Activated CD4-positive, alpha-beta T cell treated with anti-CD3 and anti-CD28 coated beads for 24 hours (primary cell): ENCODE measurements at regions not wholly inside any gene's neighbourhood (a gene's known extent, or its start where the extent isn't known, plus 50 kb on each side); places are given as distances from the start of the nearest gene placed in this dataset.
"Not testable (repeated sequence)": the region's sequence is repeated elsewhere in the genome, so short reads cannot be mapped to it uniquely, and the experiment has no call there.

Experiments used
- DNase-seq, 2 donors: peaks; one replicate each; pipeline ENCODE4 v3.0.0-alpha.2; 2020; ENCODE audit warnings: low read depth in 2 of 2

DNA sequence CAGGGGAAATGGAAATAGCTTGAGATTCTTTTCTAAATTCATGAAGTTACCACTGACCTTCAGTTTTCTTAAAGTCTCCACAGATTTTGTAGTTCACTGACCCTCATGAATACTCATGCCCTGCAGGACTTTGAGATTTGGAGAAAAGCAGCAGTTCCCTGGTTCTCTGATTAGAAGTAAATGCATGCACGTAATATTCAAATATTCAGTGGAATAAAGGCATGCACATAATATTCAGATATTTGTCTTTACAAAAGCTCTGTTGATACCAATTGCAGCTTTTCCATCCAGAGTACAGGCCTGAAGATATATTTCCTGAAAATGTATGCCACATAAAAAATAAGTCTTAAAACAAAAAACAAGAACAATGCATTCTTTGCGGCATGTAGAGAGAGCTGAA, 219.8 kb downstream of the ADCYAP1 start:
- DNase-seq, result no peak

- no peak for DNase-seq
Observed at GRCh38 chr18:1133541-1133940, 228.9 kb downstream of the ADCYAP1 start.

- DNase-seq, result no peak
Observed at GRCh38 chr18:1147730-1148129, 243.1 kb downstream of the ADCYAP1 start.

- no peak for DNase-seq
Observed at GRCh38 chr18:1149709-1150108, 245.0 kb downstream of the ADCYAP1 start.

DNA sequence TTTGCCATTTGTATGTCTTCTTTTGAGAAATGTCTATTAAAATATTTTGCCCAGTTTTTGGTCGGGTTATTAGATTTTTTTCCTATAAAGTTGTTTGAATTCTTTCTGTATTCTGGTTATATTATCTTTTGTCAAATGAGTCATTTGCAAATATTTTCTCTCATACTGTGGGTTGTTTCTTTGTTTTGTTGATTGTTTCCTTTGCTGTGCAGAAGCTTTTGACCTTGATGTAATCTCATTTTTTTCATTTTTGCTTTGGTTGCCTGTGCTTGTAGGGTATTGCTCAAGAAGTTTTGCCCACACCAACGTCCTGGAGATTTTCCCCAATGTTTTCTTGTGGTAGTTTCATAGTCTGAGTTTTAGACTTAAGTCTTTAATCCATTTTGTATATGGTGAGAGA, 245.7 kb downstream of the ADCYAP1 start:
- DNase-seq, result no peak

GRCh38 chr18:1152958-1153357, 248.3 kb downstream of the ADCYAP1 start:
- not testable (repeated sequence) for DNase-seq

GRCh38 chr18:1173593-1173992, 268.9 kb downstream of the ADCYAP1 start:
- DNase-seq, result no peak

- DNase-seq, result no peak
Observed at GRCh38 chr18:1177232-1177631, 272.6 kb downstream of the ADCYAP1 start.

DNA sequence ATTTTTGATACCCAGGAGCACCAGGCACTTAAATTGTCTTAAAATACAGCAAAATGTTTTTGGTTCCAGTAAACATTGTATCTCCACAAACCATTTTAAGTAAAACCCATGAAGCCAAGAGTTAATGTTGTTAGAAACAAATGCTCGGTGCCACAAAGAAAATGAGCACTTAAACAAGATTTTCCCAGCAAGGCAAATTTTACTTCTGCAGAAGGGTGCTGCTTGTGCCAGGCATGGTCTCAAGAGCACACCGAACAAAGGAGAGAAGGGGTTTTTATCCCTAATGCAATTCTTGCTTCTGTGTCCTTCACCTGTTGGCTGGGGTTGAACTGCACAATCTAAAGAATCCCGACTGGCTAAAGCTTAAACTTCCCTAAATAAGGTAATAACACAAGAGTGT, 286.7 kb downstream of the ADCYAP1 start:
- DNase-seq, result no peak

DNA sequence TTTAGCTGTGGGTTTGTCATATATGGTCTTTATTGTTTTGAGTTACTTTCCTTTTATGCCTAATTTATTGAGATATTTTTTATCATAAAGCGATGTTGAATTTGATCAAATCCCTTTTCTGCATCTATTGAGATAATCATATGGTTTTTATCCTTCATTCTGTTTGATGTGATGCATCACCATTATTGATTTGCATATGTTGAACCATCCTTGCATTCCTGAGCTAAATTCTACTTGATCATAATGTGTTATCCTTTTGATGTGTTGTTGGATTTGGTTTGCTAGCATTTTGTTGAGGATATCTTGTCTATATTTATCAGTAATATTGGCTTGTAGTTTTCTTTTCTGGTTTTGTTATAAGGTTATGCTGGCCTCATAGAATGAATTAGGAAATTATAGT, 308.5 kb downstream of the ADCYAP1 start:
- no peak for DNase-seq

- DNase-seq, result no peak
Observed at GRCh38 chr18:1222880-1223279, 318.2 kb downstream of the ADCYAP1 start.

DNA sequence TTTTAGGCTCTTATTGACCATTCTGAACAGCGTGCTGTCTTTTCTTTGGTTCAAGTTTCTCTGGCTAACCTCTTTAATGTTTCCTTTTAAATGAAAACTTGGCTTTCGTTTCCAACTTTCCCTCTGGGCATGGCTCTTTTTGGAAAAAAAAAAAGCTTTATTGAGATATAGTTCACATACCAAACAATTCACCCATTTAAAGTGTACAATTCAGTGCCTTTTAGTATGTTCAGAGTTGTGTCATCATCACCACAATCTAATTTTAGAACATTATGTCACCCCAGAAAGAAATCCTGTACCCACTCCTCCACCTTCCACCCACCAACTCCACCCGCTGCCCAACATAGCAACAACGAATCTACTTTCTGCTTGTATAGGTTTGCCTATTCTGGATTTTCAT, 322.4 kb downstream of the ADCYAP1 start:
- no peak for DNase-seq

- DNase-seq, result no peak
Observed at GRCh38 chr18:1229634-1230033, 325.0 kb downstream of the ADCYAP1 start.

DNA sequence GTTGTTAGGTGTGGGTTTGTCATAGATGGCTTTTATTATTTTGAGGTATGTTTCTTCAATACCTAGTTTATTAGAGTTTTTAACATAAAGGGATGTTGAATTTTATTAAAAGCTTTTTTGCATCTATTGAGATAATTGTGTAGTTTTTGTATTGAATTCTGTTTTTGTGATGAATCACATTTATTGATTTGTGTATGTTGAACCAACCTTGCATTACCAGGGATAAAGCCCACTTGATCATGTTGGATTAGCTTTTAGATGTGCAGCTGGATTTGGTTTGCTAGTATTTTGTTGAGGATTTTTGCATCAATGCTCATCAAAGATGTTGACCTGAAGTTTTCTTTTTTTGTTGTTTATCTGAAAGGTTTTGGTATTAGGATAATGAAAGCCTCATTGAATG, 328.2 kb downstream of the ADCYAP1 start:
- DNase-seq, result no peak

GRCh38 chr18:1240701-1241100, 336.0 kb downstream of the ADCYAP1 start:
- no peak for DNase-seq

GRCh38 chr18:1244397-1245122, 339.9 kb downstream of the ADCYAP1 start:
- DNase-seq, result no peak

DNA sequence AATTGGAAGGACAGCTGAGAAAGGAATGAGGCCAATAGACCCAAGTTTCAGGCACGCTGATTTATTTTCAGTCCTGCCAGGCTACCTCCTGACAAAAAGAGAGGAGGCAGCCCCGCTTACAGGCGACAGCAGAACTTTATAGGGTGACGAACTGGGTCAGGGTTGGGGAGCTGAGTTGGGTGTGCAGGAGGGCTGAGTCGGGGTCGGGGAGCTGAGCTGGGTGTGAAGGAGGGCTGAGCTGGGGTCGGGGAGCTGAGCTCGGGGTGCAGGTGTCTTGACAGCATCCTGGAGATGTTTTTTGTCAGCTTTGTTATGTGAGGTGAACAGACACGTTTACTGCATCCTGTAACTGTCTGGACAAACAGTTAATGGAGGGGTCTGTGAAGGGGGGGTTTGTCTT, 342.2 kb downstream of the ADCYAP1 start:
- DNase-seq, result no peak

DNA sequence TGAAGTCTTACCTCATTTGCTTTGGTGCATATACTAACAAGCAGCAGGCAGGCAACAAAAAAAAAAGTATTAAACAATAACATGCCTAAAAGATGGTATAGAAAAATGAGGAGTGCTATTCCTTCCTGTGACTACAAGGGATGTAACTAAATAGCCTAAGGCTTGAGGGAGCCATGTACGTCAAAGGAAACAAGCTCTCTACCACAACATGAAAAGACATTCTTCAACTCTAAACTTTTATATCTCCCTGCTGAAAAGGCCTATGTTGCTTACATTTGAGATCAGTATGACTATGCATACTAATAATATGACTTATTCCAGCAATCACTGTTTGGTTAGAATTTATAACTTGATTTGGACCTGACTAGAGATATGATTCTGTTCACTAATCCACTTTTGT, 347.9 kb downstream of the ADCYAP1 start:
- no peak for DNase-seq

DNA sequence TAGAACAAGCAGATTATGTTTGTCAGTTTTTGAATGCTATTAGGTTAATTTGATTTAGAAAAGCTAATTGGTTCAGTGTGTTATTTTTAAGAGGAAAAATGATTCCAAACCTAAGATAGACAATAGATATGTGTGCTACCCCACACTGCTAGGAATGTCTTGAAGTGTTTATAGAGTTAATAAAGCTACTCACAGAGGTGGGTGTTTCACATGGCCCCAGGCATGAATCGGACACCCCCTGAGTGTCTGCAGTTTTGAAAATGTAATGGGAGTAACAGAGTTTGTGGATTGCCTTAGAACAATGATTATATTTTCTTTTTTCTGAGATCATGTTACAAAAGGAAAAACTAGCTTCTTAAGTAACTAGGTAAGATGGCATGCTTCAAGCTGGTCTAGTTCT, 348.3 kb downstream of the ADCYAP1 start:
- no peak for DNase-seq

GRCh38 chr18:1253827-1254226, 349.2 kb downstream of the ADCYAP1 start:
- DNase-seq, result no peak

DNA sequence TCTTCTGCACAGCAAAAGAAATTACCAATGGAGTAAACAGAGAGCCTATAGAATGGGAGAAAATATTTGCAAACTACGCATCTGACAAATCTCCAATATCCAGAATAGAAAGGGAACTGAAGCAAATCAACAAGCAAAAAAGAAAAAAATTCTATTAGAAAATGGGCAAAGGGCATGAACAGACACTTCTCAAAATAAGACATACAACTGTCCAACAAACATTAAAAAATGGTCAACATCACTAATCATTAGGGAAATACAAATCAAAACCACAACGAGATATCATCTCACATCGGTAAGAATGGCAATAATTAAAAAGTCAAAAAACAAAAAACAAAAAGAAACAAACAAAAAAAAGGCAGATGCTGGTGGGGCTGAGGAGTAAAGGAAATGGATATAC, 356.4 kb downstream of the ADCYAP1 start:
- DNase-seq, result no peak

GRCh38 chr18:1267021-1267420, 362.4 kb downstream of the ADCYAP1 start:
- DNase-seq, result no peak

DNA sequence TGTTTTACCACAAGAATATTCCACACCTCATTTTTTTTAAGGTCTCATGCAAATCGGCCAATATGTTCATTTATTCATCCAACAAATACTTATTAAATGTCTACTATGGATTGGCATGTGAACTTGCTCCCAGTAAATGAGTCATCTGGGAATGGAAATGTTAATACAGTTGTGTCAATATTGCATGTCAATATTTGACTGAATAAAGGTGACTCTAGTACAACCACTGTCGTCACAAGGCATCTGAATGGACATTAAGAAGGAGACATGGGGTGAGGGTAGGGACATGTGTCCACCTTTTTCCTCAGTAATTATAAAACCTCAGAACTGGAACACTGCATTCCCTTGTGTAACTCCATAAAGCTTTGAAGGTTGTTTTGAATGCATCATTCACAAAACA, 365.4 kb downstream of the ADCYAP1 start:
- DNase-seq, result no peak

DNA sequence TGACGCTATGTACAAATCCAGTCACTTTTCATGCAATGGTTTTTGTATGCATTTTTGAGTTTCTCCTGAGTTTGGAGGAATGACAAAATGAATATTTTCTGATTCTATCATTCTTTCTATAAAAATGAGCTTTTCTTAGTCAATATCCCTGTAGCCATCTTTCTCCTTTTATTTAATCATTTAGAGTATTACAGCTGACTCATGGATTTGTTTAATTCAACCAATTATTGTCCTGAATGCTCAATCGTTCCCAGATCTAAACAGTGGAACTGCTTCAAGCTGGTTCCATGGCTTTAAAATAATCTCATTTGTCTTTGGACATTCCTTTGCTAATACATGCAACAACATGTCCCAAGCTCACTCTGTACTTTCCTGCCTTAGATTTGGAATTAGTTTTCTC, 368.8 kb downstream of the ADCYAP1 start:
- no peak for DNase-seq
